ENCODE measurements at regions not wholly inside any gene's neighbourhood (a gene's known extent, or its start where the extent isn't known, plus 50 kb on each side); places are given as distances from the start of the nearest gene placed in this dataset.
A peak's percentile ranks its signal among the peaks of the same experiment; 100 is the strongest.

DNA sequence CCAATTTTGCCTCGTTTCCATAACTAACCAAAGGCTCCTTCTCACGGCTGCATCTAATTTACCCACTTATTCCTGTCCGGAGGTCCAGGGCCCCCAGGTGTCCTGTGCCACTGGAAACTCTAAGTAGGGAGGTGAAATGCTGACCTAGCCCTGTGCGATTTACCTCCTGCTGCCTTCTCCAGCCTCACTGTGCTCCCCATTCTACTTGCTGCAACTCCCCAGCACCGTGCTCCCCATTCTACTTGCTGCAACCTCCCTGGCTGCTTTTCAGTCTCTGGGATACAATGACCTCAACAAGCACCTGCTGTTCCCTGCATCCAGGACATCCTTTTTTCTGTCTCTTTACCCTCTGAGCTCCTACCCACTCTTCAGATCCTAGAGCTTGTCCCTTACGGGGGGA, 254.7 kb upstream of the PROK2 start:
- no peak for DNase-seq (ENCODE audit: low read depth)
- TF ChIP-seq, protein P1, sequence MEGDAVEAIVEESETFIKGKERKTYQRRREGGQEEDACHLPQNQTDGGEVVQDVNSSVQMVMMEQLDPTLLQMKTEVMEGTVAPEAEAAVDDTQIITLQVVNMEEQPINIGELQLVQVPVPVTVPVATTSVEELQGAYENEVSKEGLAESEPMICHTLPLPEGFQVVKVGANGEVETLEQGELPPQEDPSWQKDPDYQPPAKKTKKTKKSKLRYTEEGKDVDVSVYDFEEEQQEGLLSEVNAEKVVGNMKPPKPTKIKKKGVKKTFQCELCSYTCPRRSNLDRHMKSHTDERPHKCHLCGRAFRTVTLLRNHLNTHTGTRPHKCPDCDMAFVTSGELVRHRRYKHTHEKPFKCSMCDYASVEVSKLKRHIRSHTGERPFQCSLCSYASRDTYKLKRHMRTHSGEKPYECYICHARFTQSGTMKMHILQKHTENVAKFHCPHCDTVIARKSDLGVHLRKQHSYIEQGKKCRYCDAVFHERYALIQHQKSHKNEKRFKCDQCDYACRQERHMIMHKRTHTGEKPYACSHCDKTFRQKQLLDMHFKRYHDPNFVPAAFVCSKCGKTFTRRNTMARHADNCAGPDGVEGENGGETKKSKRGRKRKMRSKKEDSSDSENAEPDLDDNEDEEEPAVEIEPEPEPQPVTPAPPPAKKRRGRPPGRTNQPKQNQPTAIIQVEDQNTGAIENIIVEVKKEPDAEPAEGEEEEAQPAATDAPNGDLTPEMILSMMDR (IDR thresholded peaks at IDR 0.05; ENCODE audit: low read length, missing control alignments), result no peak
- no peak overlapping the region for H3K4me3 ChIP-seq (replicated peaks; ENCODE audit: low read depth, low read length)

DNA sequence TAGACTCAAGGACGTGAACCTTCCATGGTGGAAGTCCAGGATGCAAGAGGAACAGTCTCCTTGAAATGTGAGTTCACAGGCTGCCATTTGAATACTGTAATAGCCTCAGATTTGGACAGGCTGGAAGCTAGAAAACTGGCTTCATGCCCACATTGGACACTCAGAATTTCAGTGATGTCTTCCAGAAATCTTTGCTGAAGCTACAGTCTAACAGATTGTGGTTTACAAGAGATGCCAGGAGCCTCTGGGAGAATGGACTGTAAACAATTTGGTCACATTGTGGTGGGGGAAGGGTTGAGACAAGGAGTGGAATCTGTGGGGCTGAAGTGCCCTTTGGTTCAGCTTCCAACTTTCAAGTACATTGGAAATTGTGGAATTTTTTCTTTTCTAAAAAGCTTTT, 252.0 kb upstream of the PROK2 start:
- TF ChIP-seq, protein P1 (IDR thresholded peaks at IDR 0.05; ENCODE audit: low read length, missing control alignments), result no peak
- no peak overlapping the region for H3K4me3 ChIP-seq (replicated peaks; ENCODE audit: low read depth, low read length)
- DNase-seq (ENCODE audit: low read depth), result peak; percentile 56

DNA sequence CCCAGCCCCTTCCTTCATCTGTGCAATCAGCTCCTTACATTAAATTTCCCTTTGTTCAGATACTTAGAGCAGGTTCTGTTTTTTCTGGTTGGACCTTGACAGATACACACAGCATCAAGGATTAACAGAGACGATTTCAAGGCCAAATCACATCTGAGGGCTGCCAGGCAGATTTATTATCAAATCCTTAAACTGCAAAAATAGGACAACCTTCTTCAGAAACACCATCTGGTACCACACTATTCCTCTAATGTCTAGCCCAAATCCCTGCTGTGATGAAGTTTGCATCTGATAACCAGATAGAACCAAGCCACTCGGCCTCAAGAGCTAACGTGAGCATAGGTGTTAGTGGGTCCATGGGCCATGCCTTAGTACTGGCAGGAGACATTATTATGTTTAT, 250.7 kb upstream of the PROK2 start:
- no peak overlapping the region for H3K4me3 ChIP-seq (replicated peaks; ENCODE audit: low read depth, low read length)
- TF ChIP-seq, protein P1 (IDR thresholded peaks at IDR 0.05; ENCODE audit: low read length, missing control alignments), result no peak
- no peak for DNase-seq (ENCODE audit: low read depth)

DNA sequence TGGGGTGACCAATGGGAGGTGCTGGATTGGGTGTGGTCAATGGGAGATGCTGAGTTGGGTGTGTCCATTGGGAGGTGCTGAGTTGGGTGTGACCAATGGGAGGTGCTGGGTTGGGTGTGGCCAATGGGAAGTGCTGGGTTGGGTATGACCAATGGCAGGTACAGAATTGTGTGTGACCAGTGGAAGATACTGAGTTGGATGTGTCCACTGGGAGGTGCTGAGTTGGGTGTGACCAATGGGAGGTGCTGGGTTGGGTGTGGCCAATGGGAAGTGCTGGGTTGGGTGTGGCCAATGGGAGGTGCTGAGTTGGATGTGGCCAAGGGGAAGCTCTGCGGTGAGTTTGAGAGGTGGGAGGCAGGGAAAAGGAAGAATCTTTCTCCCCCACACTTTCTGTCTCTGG, 250.0 kb upstream of the PROK2 start:
- no peak for DNase-seq (ENCODE audit: low read depth)
- TF ChIP-seq, protein P1 (IDR thresholded peaks at IDR 0.05; ENCODE audit: low read length, missing control alignments), result no peak
- H3K4me3 ChIP-seq (replicated peaks; ENCODE audit: low read depth, low read length), result no peak overlapping the region

DNA sequence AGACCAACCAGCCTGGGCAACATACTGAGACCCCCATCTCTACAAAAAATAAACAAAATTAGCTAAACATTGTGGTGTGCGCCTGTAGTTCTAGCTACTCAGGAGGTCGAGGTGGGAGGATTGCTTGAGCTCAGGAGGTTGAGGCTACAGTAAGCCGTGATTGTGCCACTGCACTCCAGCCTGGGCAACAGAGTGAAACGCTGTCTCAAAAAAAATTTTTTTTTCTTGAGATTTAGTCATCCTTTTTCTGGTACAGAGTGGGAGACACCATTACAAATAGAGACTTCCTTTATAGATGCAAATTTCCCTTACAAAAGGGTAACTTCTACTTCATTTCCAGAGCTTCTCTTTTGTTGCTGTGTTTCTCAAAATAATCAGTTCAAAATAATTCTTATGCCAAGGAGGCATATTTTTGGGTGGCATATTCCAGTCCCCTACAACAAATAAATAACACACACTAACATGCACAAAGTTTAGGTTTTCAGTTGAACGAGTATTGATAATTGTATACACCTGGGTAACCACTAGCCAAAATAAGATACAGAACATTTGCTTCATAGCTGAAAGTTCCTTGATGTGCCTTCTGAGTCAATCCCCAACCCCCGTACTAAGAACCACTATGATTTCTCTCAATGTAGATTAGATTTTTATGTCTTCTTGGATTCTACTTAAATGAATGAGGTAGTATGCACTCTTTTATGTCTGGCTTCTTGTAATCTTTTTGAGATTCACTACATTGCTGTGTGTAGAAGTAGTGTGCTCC, 248.9 kb upstream of the PROK2 start:
- TF ChIP-seq, protein P1 (IDR thresholded peaks at IDR 0.05; ENCODE audit: low read length, missing control alignments), result no peak
- H3K4me3 ChIP-seq (replicated peaks; ENCODE audit: low read depth, low read length), result no peak overlapping the region
- DNase-seq (ENCODE audit: low read depth), result no peak

DNA sequence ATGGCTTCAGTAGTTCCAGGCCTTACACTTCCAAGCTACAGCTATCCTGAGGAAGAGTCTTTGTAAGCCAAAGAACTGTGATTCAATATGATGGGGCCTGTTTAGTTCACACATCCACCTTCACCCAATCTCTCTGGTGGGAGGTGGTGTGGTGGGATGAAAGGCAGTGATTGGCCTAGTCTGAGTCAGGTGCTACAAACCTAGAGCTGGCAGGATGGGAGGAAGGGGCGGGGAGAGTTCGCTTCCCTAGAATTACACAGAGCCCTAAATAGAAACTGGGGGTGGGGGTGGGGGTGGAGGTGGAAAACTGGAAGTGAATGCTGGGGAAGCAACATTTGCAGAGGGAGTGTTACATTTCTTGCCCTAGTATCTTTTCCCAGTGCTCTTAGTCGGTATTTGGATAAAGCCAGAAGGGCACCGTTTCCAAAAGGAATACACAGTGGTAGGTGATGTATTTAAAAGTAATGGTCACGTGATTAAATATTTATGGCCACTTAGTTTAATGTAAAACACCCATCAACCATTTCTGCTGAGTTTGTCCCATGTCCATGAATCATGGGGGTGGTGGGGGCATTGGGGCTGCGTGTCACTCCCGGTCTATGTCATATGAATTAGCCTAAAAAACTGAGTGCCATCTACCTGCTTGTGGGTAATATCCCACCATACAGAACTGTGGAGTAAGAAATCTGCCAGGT, 247.6 kb upstream of the PROK2 start:
- H3K4me3 ChIP-seq (replicated peaks; ENCODE audit: low read depth, low read length), result no peak overlapping the region
- TF ChIP-seq, protein P1 (IDR thresholded peaks at IDR 0.05; ENCODE audit: low read length, missing control alignments), result no peak
- DNase-seq (ENCODE audit: low read depth), result no peak

All from fibroblast of pulmonary artery (primary cell).